Prostate gland (tissue), 2 donors: ENCODE measurements at regions not wholly inside any gene's neighbourhood (a gene's known extent, or its start where the extent isn't known, plus 50 kb on each side); places are given as distances from the start of the nearest gene placed in this dataset.

Experiments used
- POLR2A ChIP-seq: fragments of 450-650 bp; IDR thresholded peaks from one replicate; pipeline ENCODE4 v1.6.1; 2016; ENCODE audit warnings: antibody characterized with exemption, mild to moderate bottlenecking
- POLR2AphosphoS5 ChIP-seq: sonication (generic); formaldehyde crosslinking; IDR thresholded peaks from one replicate; pipeline ENCODE4 v1.6.1; 2017; ENCODE audit warnings: antibody characterized with exemption
- TF ChIP-seq, protein P1 (sequence below), 4 experiments: fragments of 200-600 bp in 2 of 4; fragments of 450-650 bp in 2 of 4; sonication (generic) in 2 of 4; IDR thresholded peaks; 1 replicate in 3 of 4; 2 replicates in 1 of 4; pipeline ENCODE4 v1.5.1; 2016 to 2019; ENCODE audit warnings: antibody characterized with exemption in 4 of 4, mild to moderate bottlenecking in 2 of 4, moderate library complexity in 2 of 4

DNA sequence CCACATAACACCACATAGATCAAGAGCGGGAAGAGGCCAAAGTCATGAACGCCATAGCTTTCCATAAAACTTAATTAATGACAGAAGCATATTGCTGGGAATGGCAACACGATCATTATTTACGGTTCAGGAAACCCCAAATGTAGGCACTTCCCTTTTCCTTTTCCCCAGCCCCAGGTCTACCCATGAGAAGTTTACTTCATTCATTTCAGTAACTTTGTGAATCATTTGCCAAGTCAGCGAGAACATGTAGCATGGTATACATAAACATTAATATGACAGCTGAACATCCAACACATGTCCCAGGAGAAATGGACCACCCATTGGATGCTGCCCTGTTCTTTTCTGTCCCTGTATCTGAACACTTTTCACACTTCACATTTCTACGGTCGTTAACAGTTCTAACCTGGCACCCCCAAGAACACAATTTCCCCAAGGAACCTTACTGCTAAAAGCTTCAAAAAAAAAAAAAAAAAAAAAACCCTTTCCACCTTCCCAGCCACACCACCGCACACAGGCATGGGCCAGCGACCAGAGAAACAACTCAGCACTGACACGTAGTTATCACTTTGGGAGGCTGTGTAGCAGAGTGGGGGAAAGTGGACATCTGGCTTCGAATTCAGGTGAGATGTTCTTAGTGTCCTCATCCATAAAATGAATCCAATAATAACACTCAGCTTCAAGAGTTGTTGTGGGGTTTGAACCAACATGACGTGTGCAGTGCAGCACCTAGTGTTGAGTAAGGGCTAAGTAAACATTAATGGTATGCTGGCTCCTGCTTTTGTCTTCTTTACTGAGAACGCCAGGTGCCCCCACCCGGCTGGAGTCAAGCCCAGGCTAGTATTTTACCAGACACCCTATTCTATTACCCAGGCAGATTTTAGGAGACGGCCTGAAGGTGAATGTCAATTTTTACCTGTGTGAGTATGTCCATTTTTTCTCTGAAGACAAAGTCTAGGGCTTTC lies 371.5 kb downstream of the LNPK start:
- TF ChIP-seq, protein P1, sequence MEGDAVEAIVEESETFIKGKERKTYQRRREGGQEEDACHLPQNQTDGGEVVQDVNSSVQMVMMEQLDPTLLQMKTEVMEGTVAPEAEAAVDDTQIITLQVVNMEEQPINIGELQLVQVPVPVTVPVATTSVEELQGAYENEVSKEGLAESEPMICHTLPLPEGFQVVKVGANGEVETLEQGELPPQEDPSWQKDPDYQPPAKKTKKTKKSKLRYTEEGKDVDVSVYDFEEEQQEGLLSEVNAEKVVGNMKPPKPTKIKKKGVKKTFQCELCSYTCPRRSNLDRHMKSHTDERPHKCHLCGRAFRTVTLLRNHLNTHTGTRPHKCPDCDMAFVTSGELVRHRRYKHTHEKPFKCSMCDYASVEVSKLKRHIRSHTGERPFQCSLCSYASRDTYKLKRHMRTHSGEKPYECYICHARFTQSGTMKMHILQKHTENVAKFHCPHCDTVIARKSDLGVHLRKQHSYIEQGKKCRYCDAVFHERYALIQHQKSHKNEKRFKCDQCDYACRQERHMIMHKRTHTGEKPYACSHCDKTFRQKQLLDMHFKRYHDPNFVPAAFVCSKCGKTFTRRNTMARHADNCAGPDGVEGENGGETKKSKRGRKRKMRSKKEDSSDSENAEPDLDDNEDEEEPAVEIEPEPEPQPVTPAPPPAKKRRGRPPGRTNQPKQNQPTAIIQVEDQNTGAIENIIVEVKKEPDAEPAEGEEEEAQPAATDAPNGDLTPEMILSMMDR (IDR thresholded peaks at IDR 0.05) = no peak
- no peak for TF ChIP-seq POLR2A
- TF ChIP-seq POLR2AphosphoS5 = no peak
